NCI-H510A treated with DMSO at 0.1 percent for 48 hours (cell line): ENCODE measurements at regions not wholly inside any gene's neighbourhood (a gene's known extent, or its start where the extent isn't known, plus 50 kb on each side); places are given as distances from the start of the nearest gene placed in this dataset.

Experiments
- DNase-seq: peaks from one replicate; lab custom pipeline; 2025; lab: John Stamatoyannopoulos, UW

DNA sequence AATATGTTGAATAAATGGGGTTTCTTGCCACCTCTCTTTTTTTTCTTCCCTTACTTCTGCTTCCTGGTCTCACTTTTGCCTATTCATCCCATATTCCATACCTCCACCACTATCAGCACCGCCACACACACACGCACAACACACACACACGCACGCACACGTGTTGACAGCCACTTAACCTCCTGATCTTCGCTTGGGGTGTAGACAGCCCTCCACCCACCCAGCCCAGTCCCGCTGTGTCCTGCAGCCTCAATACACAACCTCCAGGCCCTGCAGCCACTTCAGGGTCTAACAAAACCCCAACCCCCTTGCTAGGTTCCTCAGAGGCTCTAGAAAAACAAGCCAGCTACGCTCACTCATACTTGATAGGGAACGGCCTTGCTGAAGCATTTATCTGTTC, 72.3 kb downstream of the LINC00237 start:
- no peak for DNase-seq

DNA sequence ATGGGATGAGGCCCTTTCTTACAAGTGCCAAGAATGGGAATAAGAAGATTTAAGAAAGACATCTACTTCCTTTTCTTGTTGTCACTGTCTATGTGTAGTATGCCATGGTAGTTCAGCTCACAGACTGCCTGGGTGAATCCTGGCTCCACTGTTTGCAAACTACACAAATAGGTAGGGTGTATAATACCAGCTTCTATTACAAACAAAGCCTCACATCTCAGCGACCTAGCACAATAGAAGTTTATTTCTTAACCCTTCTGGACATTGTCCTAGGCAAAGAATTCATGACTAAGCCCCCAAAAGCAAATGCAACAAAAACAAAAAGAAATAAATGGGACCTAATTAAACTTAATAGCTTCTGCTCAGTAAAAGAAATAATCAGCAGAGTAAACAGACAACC, 74.5 kb downstream of the LINC00237 start:
- DNase-seq, result no peak

DNA sequence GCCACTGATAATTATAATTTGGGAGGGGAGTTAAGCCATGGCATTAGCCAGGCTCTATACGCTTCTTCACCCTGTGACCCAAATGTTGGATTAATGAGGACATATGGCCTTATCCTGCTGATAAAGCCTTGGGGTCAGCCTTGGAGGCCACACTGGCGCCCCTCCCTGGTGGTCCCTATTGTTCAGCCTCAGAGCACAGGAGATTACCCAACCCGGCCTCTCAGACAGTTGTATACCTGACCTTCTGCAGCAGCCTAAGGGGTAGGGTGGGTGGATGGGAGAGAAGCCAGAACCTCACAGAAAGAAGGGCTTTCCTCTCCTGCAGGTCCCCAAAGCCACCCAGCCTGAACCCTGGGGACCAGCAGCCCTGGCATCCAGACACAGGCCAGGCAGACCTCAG, 76.8 kb downstream of the LINC00237 start:
- no peak for DNase-seq

DNA sequence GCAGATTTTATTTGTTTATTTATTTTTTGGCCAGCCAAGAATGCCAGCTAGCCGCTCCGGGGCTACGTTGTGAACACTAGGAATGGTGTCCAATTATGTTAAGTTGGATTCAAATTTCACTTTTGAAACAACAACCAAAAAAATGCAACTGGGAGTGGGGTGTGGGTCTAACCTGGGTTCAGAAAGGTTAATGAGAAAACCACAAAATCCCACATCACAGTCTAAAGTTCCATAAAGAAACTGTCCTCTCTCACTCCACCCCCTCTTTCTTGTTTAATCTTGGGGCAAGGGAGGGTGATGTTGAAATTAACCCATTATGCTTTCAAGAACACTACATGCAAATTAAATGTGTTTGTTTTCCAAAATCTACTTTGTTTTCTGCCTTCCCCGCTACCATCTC, 77.2 kb downstream of the LINC00237 start:
- DNase-seq, result no peak

DNA sequence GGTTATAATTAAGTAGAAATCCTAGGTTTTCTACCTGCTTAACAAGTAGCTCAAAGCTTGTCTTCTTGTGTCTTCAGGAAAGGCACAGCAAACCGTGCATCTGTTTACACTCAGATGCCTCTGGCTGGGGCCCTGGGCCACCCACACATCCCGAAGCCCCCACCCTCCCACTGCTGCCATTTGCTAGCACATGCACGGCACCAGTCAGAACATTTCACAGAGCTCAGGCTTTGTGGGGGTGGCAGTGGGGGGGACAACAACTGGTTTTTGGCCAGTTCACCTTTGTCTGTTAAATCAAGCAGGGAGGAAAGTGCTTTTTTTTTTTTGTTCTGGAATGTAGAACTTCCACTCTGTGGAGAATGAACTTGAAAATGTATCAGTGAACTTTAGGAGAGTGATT, 77.7 kb downstream of the LINC00237 start:
- no peak for DNase-seq

DNA sequence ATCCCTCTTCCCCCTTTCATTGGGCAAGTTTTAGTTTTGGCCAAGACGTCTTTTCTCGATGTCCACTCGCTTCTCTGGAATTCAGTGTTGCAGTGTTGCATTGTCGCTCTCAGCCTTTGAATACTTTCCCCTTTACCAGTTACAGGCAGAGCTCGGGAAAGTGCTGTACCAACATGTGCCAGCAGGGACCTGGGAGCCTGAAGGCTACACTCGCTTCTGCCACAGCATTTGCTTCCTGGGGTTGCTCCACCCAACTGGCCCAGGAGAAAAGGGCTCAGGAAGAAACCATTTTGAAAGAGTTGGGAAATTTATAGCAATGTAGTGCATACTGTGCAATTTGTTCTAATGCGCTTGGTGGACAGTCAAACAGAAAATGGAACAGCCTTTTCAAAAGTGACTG, 78.6 kb downstream of the LINC00237 start:
- no peak for DNase-seq

DNA sequence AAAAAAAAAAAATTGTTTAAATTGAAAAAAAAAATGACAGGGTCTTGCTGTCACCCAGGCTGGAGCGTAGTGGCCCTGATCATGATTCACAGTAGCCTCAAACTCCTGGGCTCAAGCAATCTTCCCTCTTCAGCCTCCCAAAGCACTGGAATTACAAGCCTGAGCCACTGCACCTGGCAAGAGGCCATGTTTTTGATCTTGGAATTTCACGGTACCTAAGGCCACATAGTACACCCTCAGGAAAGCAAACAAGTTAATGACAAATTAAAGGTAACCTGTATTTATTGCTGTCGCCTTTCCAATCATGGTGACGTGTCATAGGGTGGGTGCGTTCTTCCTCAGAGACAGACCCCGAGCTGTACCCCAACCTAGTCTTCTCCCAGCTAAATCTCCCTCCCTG, 79.2 kb downstream of the LINC00237 start:
- DNase-seq, result no peak

DNA sequence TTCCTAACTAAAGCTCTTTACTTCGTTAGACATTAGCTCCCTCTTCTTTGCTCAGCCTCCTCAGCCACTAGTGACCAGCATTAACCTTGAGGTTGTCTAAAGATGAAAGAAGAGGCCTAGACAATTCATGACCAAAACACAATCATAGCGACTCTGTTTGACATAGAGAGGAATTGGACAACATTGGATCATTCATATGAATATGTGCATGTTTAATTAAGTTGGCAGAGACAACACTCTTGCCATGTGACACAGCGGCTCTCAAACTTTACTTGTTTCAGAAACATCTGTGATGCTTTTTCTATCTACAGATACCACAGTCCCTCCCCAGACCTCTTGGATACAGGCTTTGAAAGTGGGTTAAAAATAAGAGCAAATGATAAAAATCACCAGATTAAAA, 81.7 kb downstream of the LINC00237 start:
- DNase-seq, result no peak

DNA sequence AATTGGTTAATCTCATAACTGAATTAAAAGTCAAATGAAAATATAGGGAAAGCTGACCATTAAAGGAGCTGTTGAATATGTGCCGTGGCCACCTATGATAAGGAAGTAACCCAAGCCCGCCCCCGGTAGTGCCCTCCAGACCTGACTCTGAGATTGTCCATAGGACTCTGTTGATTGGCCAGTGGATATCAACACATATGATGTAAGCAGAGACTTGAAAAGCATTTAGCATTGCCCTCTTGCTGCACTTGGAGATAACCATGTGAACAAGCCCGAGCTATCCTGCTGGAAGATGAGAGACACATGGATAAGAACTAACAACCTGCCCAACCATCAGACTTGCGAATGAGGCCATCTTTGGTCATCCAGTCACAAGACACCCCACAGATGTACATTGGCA, 83.2 kb downstream of the LINC00237 start:
- DNase-seq, result no peak

DNA sequence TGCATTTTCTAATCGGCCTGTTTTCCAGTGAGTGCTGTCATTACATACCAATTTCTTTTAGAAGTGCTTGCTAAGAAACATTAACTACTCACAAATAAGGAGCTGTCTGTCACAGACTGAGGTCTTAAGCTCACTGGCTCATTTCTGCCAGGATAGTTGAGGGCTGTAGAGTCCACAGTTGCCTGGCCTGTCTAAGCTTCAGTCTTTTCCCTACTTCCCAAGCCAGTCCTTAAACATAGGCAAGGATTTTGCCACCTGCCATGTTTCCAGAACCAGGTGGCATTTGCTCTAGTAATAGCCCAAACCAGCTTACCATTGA, 84.7 kb downstream of the LINC00237 start:
- no peak for DNase-seq

DNA sequence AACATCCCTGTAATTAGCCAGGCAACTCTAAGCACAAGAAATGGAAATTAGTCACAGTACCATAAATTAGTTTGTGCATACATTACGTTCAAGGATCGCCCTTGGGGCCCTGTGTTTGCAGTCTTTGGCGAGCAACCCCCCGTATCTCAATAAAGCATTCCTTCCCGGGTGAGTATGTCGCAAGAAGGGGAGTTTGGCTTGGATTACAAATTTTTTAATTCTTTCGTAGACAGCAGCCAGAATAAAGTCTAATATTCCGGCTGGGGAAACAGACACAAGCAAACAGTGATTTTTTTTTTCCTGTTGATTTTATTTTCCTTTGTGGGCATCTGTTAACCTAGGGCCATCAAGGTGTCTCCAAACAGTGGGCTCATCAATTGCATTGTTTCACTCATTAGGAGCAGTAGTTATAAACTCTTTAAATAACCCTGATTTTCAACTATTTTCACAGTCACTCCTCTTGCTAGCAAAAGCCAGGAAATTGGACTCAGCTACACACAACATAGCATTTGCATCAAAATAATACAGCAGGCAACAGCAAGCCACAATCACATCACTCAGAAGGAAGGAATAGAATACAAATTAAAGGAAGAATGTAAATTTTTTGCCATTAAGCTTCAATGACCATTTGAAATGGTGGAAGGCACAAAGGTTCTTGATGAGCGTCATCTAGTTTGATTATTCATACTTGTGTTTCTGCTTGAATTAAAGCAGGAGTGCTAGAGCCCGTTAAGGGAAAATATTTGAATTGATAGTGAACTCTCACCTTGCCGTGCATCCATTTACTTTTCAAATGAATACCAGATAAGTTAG, 85.3 kb downstream of the LINC00237 start:
- no peak for DNase-seq

DNA sequence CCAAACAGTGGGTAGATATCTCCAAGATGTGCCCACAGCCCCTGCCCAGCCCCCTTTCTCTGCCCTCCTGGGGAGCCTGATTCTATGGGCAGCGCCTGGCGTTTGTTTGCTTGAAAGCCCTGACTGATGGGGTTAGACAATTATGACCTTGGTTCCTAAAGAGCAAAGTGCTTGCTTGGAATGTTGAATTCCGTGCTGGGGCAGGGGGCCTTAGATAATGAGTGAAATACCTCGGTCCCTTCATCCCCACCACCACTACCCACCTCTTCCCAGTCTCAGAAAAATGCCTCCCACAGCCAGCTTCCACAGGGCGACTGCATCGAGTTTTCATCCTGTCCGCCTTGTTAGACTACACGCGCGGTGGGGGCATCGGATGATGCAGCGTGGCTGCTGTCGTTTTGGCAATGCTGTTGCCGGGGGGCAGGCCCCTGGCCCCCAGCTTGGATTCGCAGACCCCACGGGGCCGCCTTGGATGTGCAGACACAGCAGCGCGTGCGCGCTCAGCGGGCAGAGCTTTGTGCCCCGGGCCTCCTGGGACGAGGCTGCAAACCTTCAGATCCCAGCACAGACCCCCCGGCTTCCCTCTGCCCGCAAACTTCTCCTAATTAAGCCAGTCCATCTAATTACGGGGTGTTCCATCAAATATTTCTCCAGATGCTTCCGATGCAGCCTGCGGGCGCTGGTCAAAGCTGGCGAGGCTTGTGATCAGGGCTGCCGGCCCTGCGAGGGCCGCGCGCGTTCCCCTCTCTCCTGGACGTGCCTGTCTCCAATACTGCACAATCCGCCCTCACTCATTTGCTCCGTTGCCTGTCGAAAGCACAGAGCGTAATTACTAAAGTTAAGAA, 86.1 kb downstream of the LINC00237 start:
- no peak for DNase-seq

DNA sequence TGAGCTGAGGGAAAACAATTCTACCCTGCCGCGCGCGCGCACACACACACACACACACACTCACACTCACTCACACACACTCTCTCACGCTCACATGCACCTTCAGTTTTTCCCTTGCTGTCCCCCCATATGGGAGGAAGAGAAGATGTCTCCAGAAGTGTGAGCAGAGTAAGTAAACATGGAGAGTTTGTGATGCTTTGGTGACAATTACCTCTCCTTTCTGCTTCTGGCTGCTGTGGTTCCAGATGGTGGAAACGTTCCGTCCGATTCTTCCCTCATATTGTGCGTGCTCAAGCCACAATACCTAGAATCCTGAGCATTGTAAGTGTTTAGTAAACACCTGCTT, 86.7 kb downstream of the LINC00237 start:
- DNase-seq, result no peak

DNA sequence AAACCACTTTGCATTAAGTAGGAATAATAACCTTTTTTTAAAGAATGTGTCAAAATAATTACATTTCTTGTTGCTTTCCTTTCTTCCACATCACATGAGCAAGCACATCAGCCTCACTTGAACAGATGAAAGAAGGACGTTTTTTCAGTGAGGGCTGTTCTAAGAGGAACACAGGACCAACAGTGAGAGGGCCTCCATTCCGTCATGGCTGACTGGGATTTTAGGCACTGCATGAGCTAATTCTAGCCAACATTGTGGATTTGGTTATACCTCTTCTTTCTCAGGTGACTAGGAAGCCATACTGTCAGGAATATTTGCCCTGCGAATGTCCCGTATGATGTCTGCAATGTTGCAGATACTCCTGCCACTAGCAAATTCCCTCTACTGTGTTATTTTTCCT, 87.6 kb downstream of the LINC00237 start:
- no peak for DNase-seq

DNA sequence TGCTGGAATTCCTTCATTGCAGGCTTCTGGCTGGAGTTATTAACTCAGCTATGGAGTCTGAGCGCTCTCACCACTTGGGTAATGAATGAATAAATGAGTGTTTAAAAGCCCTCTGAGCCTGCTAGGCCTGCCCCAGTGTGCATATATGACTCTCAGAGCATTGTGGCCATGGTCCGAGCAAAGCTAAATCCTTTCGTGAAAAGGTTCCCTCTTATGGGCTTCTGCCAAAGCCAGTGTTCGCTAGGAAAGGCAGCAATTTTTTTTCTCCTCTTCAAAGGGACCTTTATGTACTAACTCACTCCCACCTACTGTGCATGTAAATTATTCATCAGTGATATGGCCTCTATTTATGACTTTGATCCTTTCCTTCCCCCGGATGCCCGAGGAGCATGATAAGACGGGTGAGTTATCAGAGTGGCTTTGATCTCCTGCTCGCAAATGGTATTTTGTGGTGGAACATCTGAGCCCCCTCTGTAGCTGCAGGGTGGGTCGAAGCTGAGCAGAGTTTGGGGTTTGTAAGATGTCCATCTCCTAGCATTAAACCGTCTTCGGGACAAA, 88.6 kb downstream of the LINC00237 start:
- no peak for DNase-seq

DNA sequence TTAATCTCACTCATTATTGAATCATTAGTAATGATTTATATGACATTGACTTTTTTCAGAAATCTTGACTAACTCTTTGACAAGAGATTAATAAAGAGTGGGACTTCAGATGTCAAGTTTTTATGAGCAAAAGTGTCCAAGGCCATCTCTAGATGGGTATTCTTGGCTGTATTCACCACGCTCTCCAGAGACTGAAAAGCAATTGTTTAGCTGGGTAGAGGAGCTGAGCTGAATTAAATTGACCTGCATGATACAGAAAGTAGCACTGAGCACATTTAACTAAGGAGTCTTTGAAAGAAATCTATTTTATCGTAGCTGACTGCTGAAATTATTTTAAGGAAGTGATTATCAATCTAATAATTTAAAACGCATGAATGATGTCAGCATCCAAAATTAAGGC, 89.4 kb downstream of the LINC00237 start:
- DNase-seq, result no peak

DNA sequence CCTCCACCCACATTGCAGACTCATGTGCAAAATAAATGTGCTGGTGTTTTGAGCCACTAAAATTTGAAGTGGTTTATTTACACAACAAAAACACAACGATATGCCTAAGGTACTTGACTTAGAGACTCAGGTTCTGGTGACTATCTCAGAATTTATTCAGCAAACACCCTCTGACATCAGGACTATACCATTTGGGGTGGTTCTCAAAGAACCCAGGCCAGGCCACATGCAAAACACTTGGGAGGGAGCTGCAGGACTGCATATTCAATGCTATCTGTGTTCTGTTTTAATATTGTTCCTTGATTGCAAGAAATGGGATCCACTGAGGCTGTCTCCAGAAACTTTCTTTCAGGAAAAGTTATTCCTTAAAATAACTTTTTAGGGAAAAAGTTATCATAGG, 91.6 kb downstream of the LINC00237 start:
- DNase-seq, result no peak

DNA sequence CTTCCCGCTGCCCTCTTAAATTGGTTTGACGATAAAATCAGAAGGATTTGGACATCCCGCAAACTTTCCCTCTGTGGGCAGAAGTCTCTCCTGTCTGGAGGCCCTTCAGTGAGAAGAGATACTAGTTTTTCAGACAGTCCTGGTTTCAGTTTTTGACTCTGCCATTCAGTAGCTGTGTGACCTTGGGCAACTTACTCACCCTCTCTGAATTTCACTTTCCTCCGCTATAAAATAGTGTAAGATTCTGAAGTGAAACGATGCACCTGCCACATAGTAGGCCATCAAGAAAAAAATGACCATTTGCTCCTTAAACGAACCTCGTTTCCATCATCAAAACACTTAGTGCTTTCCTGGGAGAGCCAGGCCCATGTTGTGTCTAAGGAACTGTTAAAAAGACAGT, 97.2 kb downstream of the LINC00237 start:
- DNase-seq, result no peak

DNA sequence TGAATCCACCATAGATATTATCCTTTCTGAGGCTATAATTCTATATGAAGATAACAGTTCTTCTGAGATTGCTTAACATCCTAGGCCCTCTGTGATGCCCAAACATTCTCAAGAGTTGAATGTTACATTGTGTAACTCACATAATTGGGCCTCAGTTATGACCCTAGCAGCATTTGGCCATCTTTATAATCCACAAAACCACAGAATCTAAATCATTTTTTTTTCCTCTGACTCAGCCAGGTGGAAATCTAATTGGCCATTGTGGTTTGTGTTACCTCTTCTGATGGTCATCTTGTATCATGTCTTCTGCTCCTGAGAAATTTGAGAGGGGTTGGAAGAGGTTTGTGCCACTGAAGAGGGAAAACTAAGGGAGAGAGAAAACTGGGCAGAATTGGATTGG, 99.5 kb downstream of the LINC00237 start:
- no peak for DNase-seq

DNA sequence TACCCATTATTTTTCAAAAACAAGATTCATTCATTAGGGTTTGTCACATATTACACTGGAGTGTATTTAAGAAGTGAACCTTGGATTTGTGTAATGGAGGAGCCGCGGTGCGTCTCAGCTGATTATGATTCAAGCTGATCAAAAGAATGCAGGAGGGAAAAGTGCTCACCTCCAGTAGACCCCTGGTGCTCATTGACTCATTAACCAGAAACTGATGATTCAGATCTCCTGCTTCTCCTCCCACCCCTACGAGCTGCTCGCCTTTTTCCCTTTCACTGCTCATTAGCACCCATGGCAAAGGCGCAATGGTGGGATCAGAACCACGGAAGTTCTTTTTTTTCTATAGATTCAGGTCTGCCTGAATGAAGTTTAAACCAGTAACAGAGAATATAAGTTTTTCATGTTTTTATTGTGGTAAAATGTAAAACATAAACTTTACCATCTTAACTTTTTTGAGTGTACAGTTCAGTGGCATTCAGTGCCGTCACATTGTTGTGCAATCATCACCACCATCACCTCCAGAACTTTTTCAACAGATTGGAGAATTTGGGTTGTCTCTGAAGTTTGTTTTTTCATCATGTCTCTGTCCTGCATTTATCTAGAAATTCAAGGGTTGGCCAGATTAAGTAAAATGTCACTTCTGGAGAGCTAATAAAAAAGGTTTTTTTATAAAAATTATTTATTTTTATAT, 101.6 kb downstream of the LINC00237 start:
- no peak for DNase-seq

DNA sequence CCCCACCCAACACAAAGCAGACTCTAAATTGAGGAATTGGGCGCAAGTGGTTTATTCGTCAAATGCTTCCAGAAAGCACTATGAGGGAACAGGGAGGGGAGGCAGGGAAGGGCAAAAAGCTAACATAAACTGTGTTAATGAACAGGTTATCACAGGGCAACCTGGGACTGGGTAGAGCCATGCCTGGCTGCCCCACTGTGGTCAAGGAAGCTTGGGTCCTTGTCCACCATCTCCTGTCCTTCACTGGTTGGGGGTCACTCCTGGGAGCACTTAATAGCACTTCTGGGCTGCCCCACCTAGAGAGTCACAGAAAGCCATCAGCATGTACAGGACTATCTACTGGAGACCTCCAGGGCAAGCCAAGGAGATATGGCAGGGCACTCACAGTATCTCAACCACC, 102.3 kb downstream of the LINC00237 start:
- no peak for DNase-seq

DNA sequence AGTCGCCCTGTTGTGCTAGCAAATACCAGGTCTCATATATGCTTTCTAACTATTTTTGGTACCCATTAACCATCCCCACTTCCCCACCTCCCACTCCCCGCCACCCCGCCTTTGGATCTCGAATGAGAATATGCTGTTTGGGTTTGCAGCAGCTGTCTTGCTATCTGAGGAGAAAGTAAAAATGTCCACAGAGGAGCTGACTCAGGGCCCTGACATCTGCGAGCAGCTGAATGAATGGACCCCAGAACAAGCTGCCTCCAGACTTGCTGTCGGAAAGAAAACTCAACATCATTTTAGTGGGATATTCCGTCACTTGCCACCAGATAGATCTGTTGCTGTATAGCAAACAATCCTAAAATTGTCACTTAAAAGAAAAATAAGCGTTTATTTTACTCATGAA, 103.7 kb downstream of the LINC00237 start:
- no peak for DNase-seq

DNA sequence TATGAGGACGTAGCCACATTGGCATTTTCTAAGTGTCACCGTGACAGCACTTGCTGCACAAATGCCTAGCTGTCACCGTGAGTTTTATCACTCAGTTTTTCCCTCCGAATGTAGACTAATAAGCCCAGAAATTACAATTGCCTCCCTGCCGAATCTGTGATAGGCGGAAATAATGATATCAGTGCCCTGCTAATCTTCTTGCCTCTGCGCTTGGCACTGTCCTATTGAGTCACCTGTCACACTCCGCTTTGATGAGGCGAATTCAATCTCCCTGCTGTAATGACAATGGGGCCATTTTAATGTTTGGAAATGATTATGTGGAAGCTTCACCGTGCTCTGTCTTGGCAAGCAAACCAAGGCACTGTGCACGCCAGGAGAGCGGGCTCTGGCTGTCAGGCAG, 112.8 kb downstream of the LINC00237 start:
- DNase-seq, result no peak
